C4-2B (cell line): ENCODE measurements at regions not wholly inside any gene's neighbourhood (a gene's known extent, or its start where the extent isn't known, plus 50 kb on each side); places are given as distances from the start of the nearest gene placed in this dataset.

Experiments used
- CTCF ChIP-seq: fragments of 450-650 bp; conservative IDR thresholded peaks from 2 replicates; pipeline ENCODE4 v1.5.1; 2017; ENCODE audit warnings: mild to moderate bottlenecking
- ZFX ChIP-seq: fragments of 450-650 bp; IDR thresholded peaks from 2 replicates; pipeline ENCODE4 v1.6.1; 2017

- TF ChIP-seq ZFX (no peak), CTCF (no peak)
Measured at GRCh38 chr3:151584566-151584965, 123.7 kb upstream of the IGSF10 start.
